ENCODE measurements at regions not wholly inside any gene's neighbourhood (a gene's known extent, or its start where the extent isn't known, plus 50 kb on each side); places are given as distances from the start of the nearest gene placed in this dataset.

GRCh38 chr10:81108516-81109199, 571.0 kb downstream of the SH2D4B start:
- no peak for TF ChIP-seq CTCF (IDR thresholded peaks at IDR 0.05)
- no peak for TF ChIP-seq EP300 (IDR thresholded peaks at IDR 0.05)
- TF ChIP-seq POLR2A (IDR thresholded peaks at IDR 0.05): no peak
